Neural cell (in vitro differentiated cells): ENCODE measurements at regions not wholly inside any gene's neighbourhood (a gene's known extent, or its start where the extent isn't known, plus 50 kb on each side); places are given as distances from the start of the nearest gene placed in this dataset.
A peak's percentile ranks its signal among the peaks of the same experiment; 100 is the strongest.

Experiments used
- H2AFZ ChIP-seq: fragments of 200-600, 300-800 bp; sonication (generic), shearing (Covaris generic); 2 replicates; pipeline ENCODE4 v1.6.0; 2014; ENCODE audit warnings: low read depth, mild to moderate bottlenecking, antibody characterized with exemption, low read length, moderate library complexity
- H3F3A ChIP-seq: fragments of 200-600 bp; shearing (Covaris generic); 2 replicates; pipeline ENCODE4 v1.6.1; 2016; ENCODE audit warnings: mild to moderate bottlenecking, moderate library complexity, mixed read lengths, antibody characterized with exemption, low read length; ENCODE audit not compliant: insufficient read depth, poor library complexity, severe bottlenecking
- H3K27ac ChIP-seq: fragments of 200-600, 300-800 bp; sonication (generic), shearing (Covaris generic); 2 replicates; pipeline ENCODE4 v1.5.1; 2014; ENCODE audit warnings: mild to moderate bottlenecking, low read length, moderate library complexity
- H3K27me3 ChIP-seq: fragments of 300-800, 200-600 bp; sonication (generic), shearing (Covaris generic); 2 replicates; pipeline ENCODE4 v1.6.0; 2014; ENCODE audit warnings: mild to moderate bottlenecking, low read depth, low read length, moderate library complexity; ENCODE audit not compliant: insufficient read depth
- H3K36me3 ChIP-seq: fragments of 300-800, 200-600 bp; sonication (generic), shearing (Covaris generic); 2 replicates; pipeline ENCODE4 v1.5.1; 2014; ENCODE audit warnings: mild to moderate bottlenecking, antibody characterized with exemption, low read length, moderate library complexity; ENCODE audit not compliant: insufficient read depth
- H3K4me2 ChIP-seq: fragments of 300-800, 200-600 bp; sonication (generic), shearing (Covaris generic); 2 replicates; pipeline ENCODE4 v1.6.0; 2014; ENCODE audit warnings: mild to moderate bottlenecking, low read length
- H3K4me3 ChIP-seq: fragments of 300-800, 200-600 bp; sonication (generic), shearing (Covaris generic); 2 replicates; pipeline ENCODE4 v1.5.1; 2014; ENCODE audit warnings: mild to moderate bottlenecking, low read length, moderate library complexity
- H3K79me2 ChIP-seq: fragments of 200-600 bp; shearing (Covaris generic); replicated peaks from 2 replicates; pipeline ENCODE4 v1.6.0; 2014; ENCODE audit warnings: mild to moderate bottlenecking, low read length, moderate library complexity; ENCODE audit not compliant: insufficient read depth
- H3K9ac ChIP-seq: fragments of 300-800, 200-600 bp; sonication (generic), shearing (Covaris generic); 2 replicates; pipeline ENCODE4 v1.6.1; 2016; ENCODE audit warnings: mild to moderate bottlenecking, low read length, mixed read lengths
- H3K9me2 ChIP-seq: fragments of 200-600 bp; shearing (Covaris generic); 2 replicates; pipeline ENCODE4 v1.6.1; 2016; ENCODE audit warnings: mild to moderate bottlenecking, low read length, mixed read lengths; ENCODE audit not compliant: insufficient read depth
- H3K9me3 ChIP-seq: fragments of 200-600, 300-800 bp; sonication (generic), shearing (Covaris generic); 2 replicates; pipeline ENCODE4 v1.6.1; 2016; ENCODE audit warnings: mild to moderate bottlenecking, mixed run types, low read length, moderate library complexity, mixed read lengths
- H4K20me1 ChIP-seq: fragments of 200-600 bp; shearing (Covaris generic); 2 replicates; pipeline ENCODE4 v1.6.1; 2016; ENCODE audit warnings: mild to moderate bottlenecking, mixed run types; ENCODE audit not compliant: insufficient read depth
- CTCF ChIP-seq: fragments of 450-650 bp; IDR thresholded peaks from 2 replicates; pipeline ENCODE4 v1.5.1; 2014; ENCODE audit warnings: antibody characterized with exemption, mild to moderate bottlenecking, moderate library complexity; ENCODE audit not compliant: poor library complexity, severe bottlenecking
- EP300 ChIP-seq: fragments of 450-650 bp; conservative IDR thresholded peaks from 2 replicates; pipeline ENCODE4 v1.6.1; 2014; ENCODE audit warnings: antibody characterized with exemption, mild to moderate bottlenecking, moderate library complexity; ENCODE audit not compliant: poor library complexity, severe bottlenecking
- EZH2 ChIP-seq: fragments of 200-600, 300-800 bp; shearing (Covaris generic), sonication (generic); IDR thresholded peaks from 2 replicates; pipeline ENCODE4 v1.6.1; 2014; ENCODE audit warnings: antibody characterized with exemption, low read length, borderline replicate concordance, mild to moderate bottlenecking; ENCODE audit not compliant: insufficient read depth, poor library complexity, severe bottlenecking
- MXI1 ChIP-seq: fragments of 450-650 bp; conservative IDR thresholded peaks from 2 replicates; pipeline ENCODE4 v1.6.1; 2014; ENCODE audit warnings: antibody characterized with exemption, mild to moderate bottlenecking; ENCODE audit not compliant: poor library complexity, severe bottlenecking
- POLR2AphosphoS5 ChIP-seq: IDR thresholded peaks from 2 replicates; pipeline ENCODE4 v1.6.1; 2012
- RAD21 ChIP-seq: fragments of 450-650 bp; conservative IDR thresholded peaks from 2 replicates; pipeline ENCODE4 v1.6.1; 2014; ENCODE audit warnings: antibody characterized with exemption, mild to moderate bottlenecking, moderate library complexity
- REST ChIP-seq: IDR thresholded peaks from 2 replicates; pipeline ENCODE4 v1.6.1; 2012; ENCODE audit warnings: borderline replicate concordance
- SMC3 ChIP-seq: fragments of 450-650 bp; conservative IDR thresholded peaks from 2 replicates; pipeline ENCODE4 v1.6.1; 2014; ENCODE audit warnings: antibody characterized with exemption, mild to moderate bottlenecking, moderate library complexity; ENCODE audit not compliant: poor library complexity
- TAF1 ChIP-seq: IDR thresholded peaks from 2 replicates; pipeline ENCODE4 v1.6.1; 2012; ENCODE audit warnings: low read depth

GRCh38 chr5:14944996-14945395 lies 73.4 kb upstream of the ANKH start (continued):
- no peak for TF ChIP-seq REST
- TF ChIP-seq POLR2AphosphoS5: no peak

- no peak overlapping the region for H3K4me3 ChIP-seq
- H3K9me2 ChIP-seq: no peaks in the 10 kb centered on the region
- no peak overlapping the region for H3K27ac ChIP-seq
- H4K20me1 ChIP-seq: no peaks in the 10 kb centered on the region
- H3K4me2 ChIP-seq: no peak overlapping the region
- H3K27me3 ChIP-seq: no peaks in the 10 kb centered on the region
- no peaks in the 10 kb centered on the region for H3K9me3 ChIP-seq
- H3F3A ChIP-seq: no peaks in the 10 kb centered on the region
- no peak overlapping the region for H2AFZ ChIP-seq
- H3K36me3 ChIP-seq: no peaks in the 10 kb centered on the region
- TF ChIP-seq TAF1: no peak
- TF ChIP-seq CTCF: no peak
- TF ChIP-seq EZH2: no peak
- TF ChIP-seq MXI1: no peak
- TF ChIP-seq EP300: peak; percentile 55
- no peak for TF ChIP-seq RAD21
- peak; percentile 35 for TF ChIP-seq POLR2AphosphoS5
- TF ChIP-seq REST: no peak
- TF ChIP-seq SMC3: no peak
- no peak overlapping the region for H3K9ac ChIP-seq
- H3K79me2 ChIP-seq: no peaks in the 10 kb centered on the region
Measured at GRCh38 chr5:14944350-14944739, 72.8 kb upstream of the ANKH start.
